Panc1 (cell line): ENCODE measurements at regions not wholly inside any gene's neighbourhood (a gene's known extent, or its start where the extent isn't known, plus 50 kb on each side); places are given as distances from the start of the nearest gene placed in this dataset.

Experiments
- ATAC-seq: fragments of 200-7000 bp; cut with Tn5 transposase; 2 replicates; pipeline ENCODE4 v1.9.1; 2020; ENCODE audit warnings: mild to moderate bottlenecking, moderate library complexity
- BruUV-seq: library from RNA; stranded (reverse); fragments of 400-500 nt; replicated peaks from 2 replicates; lab custom pipeline; 2021; lab: Mats Ljungman, UMichigan
- CTCF ChIA-PET: fragments of 300-600 bp; sonication (Branson Sonifier 250); formaldehyde crosslinking; loops from one replicate; lab custom pipeline; 2022; ENCODE audit warnings: antibody characterized with exemption; lab: Charles Lee
- POLR2A ChIA-PET: fragments of 300-600 bp; sonication (Branson Sonifier 250); formaldehyde crosslinking; loops from one replicate; lab custom pipeline; 2022; ENCODE audit warnings: antibody characterized with exemption; lab: Charles Lee
- DNase-seq: peaks from one replicate; pipeline ENCODE4 v3.0.0-alpha.2; 2010; ENCODE audit warnings: low read depth, low spot score
- H3K27ac ChIP-seq: 2 replicates; pipeline ENCODE4 v1.5.1; 2011; ENCODE audit warnings: mild to moderate bottlenecking, low read length, inconsistent platforms
- H3K27me3 ChIP-seq: fragments of 200-500 bp; sonication (Bioruptor generic); 2 replicates; pipeline ENCODE4 v1.6.0; 2014; ENCODE audit warnings: low read length, inconsistent platforms; ENCODE audit not compliant: control insufficient read depth, insufficient read depth
- H3K36me3 ChIP-seq: fragments of 200-500 bp; sonication (Bioruptor generic); 2 replicates; pipeline ENCODE4 v1.5.1; 2014; ENCODE audit warnings: inconsistent platforms, mild to moderate bottlenecking, low read length, moderate library complexity; ENCODE audit not compliant: control insufficient read depth, insufficient read depth
- H3K4me1 ChIP-seq: 2 replicates; pipeline ENCODE4 v1.5.1; 2011; ENCODE audit warnings: inconsistent platforms, mild to moderate bottlenecking, low read length, moderate library complexity; ENCODE audit not compliant: control insufficient read depth, insufficient read depth
- H3K4me3 ChIP-seq, 2 experiments: 2 replicates each; pipeline ENCODE4 v1.5.1; 2011 to 2012; ENCODE audit warnings: low read depth in 2 of 2, low read length in 2 of 2, mild to moderate bottlenecking in 2 of 2, inconsistent platforms in 1 of 2, moderate library complexity in 1 of 2
- H3K9me3 ChIP-seq: fragments of 200-500 bp; sonication (Bioruptor generic); 2 replicates; pipeline ENCODE4 v1.5.1; 2014; ENCODE audit warnings: low read depth, mild to moderate bottlenecking, inconsistent platforms, low read length, moderate library complexity; ENCODE audit not compliant: control insufficient read depth, insufficient read depth
- POLR2AphosphoS5 ChIP-seq: IDR thresholded peaks from 2 replicates; pipeline ENCODE4 v1.6.1; 2012; ENCODE audit warnings: mild to moderate bottlenecking, low read depth, low read length, moderate library complexity
- REST ChIP-seq, 2 experiments: IDR thresholded peaks; 2 replicates each; pipeline ENCODE4 v1.6.1; 2011 to 2012; ENCODE audit warnings: low read depth in 2 of 2, control low read depth in 1 of 2, low read length in 1 of 2, mild to moderate bottlenecking in 1 of 2, moderate library complexity in 1 of 2; ENCODE audit not compliant: insufficient read depth in 1 of 2
- SIN3A ChIP-seq: IDR thresholded peaks from 2 replicates; pipeline ENCODE4 v1.6.1; 2012; ENCODE audit warnings: low read depth, mild to moderate bottlenecking, low read length, moderate library complexity, borderline replicate concordance; ENCODE audit not compliant: insufficient read depth
- TCF7L2 ChIP-seq: IDR thresholded peaks from 2 replicates; pipeline ENCODE4 v1.6.1; 2011; ENCODE audit warnings: mild to moderate bottlenecking, low read depth, low read length, inconsistent platforms
- in situ Hi-C: cut with HindIII; loops from 2 replicates; pipeline ENCODE4 v1.10.0; 2016; ENCODE audit warnings: low sequenced_read_pairs, low pct_unique_long_range_greater_than_20kb
- intact Hi-C: fragments of 100-400 bp; cut with micrococcal nuclease; formaldehyde crosslinking; loops from one replicate; pipeline ENCODE4 v1.10.0; 2022; ENCODE audit not compliant: unreplicated experiment
- TF ChIP-seq, protein P1 (sequence below): fragments of 450-650 bp; IDR thresholded peaks from 2 replicates; pipeline ENCODE4 v1.5.1; 2017; ENCODE audit warnings: mild to moderate bottlenecking

DNA sequence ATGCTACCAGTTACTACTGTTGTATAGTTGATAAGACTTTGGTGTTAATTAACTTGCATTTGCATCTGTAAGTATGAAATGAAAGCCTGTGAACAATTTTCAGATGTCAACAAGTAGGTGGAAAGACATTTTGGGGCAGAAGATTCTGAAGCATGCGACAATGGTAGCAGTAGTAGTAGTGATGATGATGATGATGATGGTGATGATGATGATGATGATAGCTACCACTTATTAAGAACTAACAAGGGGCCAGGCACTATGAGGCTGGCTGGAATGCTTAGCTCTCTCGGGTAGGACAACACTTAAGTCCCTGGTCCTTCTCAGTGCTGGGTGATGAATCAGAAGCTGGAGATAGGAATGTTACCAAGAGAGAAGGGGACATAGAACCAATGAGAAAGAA is 333.4 kb upstream of the IL12A start:
- peaks cover 14% of the 10 kb centered on the region; the same call in 1 of the 2 replicates for H3K4me1 ChIP-seq
- H3K36me3 ChIP-seq = no peaks in the 10 kb centered on the region
- H3K27me3 ChIP-seq = no peaks in the 10 kb centered on the region
- in situ Hi-C loops (no loop called here), intact Hi-C loops (no loop called here)
- DNase-seq (no peak), ATAC-seq (no peak)
- TF ChIP-seq TCF7L2 = no peak
- TF ChIP-seq, protein P1, sequence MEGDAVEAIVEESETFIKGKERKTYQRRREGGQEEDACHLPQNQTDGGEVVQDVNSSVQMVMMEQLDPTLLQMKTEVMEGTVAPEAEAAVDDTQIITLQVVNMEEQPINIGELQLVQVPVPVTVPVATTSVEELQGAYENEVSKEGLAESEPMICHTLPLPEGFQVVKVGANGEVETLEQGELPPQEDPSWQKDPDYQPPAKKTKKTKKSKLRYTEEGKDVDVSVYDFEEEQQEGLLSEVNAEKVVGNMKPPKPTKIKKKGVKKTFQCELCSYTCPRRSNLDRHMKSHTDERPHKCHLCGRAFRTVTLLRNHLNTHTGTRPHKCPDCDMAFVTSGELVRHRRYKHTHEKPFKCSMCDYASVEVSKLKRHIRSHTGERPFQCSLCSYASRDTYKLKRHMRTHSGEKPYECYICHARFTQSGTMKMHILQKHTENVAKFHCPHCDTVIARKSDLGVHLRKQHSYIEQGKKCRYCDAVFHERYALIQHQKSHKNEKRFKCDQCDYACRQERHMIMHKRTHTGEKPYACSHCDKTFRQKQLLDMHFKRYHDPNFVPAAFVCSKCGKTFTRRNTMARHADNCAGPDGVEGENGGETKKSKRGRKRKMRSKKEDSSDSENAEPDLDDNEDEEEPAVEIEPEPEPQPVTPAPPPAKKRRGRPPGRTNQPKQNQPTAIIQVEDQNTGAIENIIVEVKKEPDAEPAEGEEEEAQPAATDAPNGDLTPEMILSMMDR = no peak
- no peak for TF ChIP-seq SIN3A
- no peak for TF ChIP-seq POLR2AphosphoS5
- no peak for TF ChIP-seq REST (IDR thresholded peaks at IDR 0.05; ENCODE audit: insufficient read depth in 1 of 2, low read depth in 2 of 2, low read length in 1 of 2)
- CTCF ChIA-PET = no interaction called here
- BruUV-seq = no TSS peak
- no peak overlapping the region for H3K4me3 ChIP-seq
- POLR2A ChIA-PET = no interaction called here
- peak overlapping the region; percentile 64; the same call in 1 of the 2 replicates for H3K27ac ChIP-seq
- no peaks in the 10 kb centered on the region for H3K9me3 ChIP-seq

DNA sequence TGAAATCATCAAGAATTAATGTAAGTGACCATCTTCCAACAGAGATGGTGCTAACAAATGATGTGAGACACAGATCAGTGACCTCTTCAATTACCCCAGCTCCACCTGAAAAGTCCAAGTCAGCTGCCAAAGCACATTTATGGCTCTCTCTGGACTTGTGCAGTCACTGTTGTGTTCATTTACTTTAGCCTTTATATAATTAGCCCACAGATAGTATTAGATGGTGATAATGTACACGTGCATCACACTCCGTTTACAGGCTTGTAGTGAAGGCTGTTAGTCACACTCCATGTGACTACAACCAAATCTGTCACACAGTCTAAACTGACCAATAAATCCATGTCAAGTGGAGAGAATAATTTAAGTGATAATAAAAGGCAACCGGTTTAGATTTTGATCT is 331.5 kb upstream of the IL12A start:
- ATAC-seq = no peak
- ChIA-PET CTCF (no interaction called here), POLR2A (no interaction called here)
- in situ Hi-C loops = no loop called here
- no TSS peak for BruUV-seq
- DNase-seq = no peak
- Histone ChIP-seq H3K36me3 (no peaks in the 10 kb centered on the region), H3K4me3 (no peak overlapping the region), H3K9me3 (peaks cover 9% of the 10 kb centered on the region; the same call in 1 of the 2 replicates), H3K27me3 (no peaks in the 10 kb centered on the region), H3K4me1 (peaks cover 5% of the 10 kb centered on the region; the same call in 1 of the 2 replicates), H3K27ac (no peak overlapping the region; the same call in 1 of the 2 replicates)
- intact Hi-C loops = no loop called here
- TF ChIP-seq REST (IDR thresholded peaks at IDR 0.05; ENCODE audit: insufficient read depth in 1 of 2, low read depth in 2 of 2, low read length in 1 of 2) (no peak), SIN3A (no peak), TCF7L2 (no peak), POLR2AphosphoS5 (no peak)
- TF ChIP-seq, protein P1 = no peak
